Coronary artery (tissue), 2 donors: ENCODE measurements at regions not wholly inside any gene's neighbourhood (a gene's known extent, or its start where the extent isn't known, plus 50 kb on each side); places are given as distances from the start of the nearest gene placed in this dataset.

Experiments
- DNase-seq: peaks from one replicate; pipeline ENCODE4 v3.0.0-alpha.2; 2017; ENCODE audit warnings: low spot score
- H3K27ac ChIP-seq, 2 donors: fragments of 200-600 bp; sonication (generic); one replicate each; pipeline ENCODE4 v1.5.1; 2016 to 2019
- H3K4me3 ChIP-seq: fragments of 200-600 bp; sonication (generic); 2 replicates; pipeline ENCODE4 v1.5.1; 2016; ENCODE audit warnings: mild to moderate bottlenecking, moderate library complexity
- TF ChIP-seq, protein P1 (sequence below): fragments of 200-600 bp; sonication (generic); IDR thresholded peaks from one replicate; pipeline ENCODE4 v1.5.1; 2019; ENCODE audit warnings: antibody characterized with exemption

DNA sequence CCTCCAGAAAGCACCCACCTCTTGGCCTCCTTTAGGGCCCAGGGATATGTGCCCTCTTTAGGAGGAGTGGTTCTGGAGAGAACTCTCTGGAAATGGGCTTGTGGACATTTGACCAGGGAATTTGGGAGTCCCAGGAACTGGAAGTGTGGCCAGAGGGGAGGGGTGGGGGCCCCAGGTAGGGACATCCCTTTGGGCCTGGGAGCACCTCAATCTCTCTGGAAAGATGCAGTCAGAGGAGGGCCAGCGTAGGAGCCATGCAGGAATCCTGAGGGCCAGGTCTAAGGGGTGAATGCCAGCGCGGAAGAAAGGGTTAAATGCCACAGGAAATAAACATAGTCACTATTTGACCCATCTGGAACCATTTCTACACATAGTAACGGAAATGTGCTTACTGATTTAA lies 50.3 kb upstream of the ITGA11 start:
- no peak overlapping the region for H3K27ac ChIP-seq
- H3K4me3 ChIP-seq: no peak overlapping the region
- TF ChIP-seq, protein P1, sequence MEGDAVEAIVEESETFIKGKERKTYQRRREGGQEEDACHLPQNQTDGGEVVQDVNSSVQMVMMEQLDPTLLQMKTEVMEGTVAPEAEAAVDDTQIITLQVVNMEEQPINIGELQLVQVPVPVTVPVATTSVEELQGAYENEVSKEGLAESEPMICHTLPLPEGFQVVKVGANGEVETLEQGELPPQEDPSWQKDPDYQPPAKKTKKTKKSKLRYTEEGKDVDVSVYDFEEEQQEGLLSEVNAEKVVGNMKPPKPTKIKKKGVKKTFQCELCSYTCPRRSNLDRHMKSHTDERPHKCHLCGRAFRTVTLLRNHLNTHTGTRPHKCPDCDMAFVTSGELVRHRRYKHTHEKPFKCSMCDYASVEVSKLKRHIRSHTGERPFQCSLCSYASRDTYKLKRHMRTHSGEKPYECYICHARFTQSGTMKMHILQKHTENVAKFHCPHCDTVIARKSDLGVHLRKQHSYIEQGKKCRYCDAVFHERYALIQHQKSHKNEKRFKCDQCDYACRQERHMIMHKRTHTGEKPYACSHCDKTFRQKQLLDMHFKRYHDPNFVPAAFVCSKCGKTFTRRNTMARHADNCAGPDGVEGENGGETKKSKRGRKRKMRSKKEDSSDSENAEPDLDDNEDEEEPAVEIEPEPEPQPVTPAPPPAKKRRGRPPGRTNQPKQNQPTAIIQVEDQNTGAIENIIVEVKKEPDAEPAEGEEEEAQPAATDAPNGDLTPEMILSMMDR: no peak
- DNase-seq: no peak

DNA sequence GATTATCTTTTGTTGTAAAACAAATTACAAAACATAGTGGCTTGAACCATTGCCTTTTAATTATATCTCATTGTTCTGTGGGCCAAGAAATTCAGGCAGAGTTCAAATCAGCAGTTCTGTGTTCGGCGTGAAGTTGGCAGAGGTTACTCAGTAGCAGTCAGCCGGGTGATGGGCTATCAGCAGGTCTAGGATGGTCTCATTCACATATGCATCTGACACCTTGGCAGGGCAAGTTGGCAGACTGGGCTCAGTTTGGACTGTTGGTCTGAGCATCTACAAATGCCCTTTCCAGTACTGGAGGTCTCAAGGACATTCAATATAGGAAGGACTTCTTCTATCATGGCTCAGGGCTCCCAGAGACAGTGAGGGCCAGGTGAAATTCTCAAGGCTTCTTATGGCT lies 51.2 kb upstream of the ITGA11 start:
- Histone ChIP-seq H3K27ac (no peak overlapping the region), H3K4me3 (no peak overlapping the region)
- TF ChIP-seq, protein P1: no peak
- no peak for DNase-seq

DNA sequence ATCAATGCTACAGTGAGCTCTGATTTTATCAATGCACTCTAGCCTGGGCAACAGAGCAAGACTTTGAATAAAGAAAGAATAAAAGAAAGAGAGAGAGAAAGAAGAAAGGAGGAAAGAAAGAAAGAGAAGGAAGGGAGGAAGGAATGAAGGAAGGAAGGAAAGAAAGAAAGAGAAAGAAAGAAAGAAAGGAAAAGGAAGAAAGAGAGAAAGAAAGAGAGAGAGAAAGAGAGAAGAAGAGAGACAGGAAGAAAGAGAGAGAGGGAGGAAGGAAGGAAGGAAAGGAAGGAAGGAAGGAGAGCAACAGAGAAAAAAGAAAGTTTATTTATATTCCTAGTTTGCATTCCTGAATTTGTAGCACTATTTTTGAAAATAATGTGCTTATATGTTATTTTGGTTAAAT lies 52.3 kb upstream of the ITGA11 start:
- TF ChIP-seq, protein P1: no peak
- no peak overlapping the region for H3K4me3 ChIP-seq
- peak overlapping the region; percentile 62 to 94 for H3K27ac ChIP-seq
- DNase-seq: no peak

DNA sequence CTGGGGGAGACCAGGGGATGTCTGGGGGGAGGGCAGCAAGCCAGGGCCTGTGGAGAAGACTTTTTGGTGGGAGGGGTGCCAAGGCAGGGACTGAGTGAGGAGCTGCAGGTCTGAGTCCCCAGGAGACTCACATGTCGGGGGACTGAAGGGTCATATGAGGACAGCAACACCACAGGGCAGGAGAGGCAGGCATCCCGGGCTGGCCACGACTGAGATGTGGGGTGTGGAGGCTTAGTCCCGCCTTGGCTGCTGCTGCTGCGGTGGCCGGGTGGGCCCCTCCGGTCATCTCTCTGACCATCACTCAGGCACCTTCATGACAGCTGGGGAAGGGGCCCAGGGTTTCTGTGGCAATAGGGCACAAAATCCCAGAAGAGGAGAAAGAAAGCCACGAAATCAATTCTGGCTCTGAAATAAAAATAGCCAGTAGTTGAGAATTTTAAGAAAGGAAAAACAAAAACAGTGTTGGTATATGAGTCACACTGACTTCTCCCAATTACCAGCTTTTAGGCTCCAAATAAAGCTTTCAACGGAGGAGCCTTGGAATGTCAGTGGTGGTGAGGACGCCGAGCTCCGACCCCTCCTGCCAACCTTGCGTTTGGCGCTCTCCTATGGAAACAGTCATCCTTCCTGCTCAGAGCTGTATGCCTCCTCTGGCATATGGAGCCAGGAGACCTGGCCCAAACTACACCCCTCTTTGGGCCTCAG lies 52.9 kb upstream of the ITGA11 start:
- TF ChIP-seq, protein P1: no peak
- Histone ChIP-seq H3K4me3 (peak overlapping the region; percentile 58), H3K27ac (peak overlapping the region; percentile 62 to 94)
- no peak for DNase-seq

DNA sequence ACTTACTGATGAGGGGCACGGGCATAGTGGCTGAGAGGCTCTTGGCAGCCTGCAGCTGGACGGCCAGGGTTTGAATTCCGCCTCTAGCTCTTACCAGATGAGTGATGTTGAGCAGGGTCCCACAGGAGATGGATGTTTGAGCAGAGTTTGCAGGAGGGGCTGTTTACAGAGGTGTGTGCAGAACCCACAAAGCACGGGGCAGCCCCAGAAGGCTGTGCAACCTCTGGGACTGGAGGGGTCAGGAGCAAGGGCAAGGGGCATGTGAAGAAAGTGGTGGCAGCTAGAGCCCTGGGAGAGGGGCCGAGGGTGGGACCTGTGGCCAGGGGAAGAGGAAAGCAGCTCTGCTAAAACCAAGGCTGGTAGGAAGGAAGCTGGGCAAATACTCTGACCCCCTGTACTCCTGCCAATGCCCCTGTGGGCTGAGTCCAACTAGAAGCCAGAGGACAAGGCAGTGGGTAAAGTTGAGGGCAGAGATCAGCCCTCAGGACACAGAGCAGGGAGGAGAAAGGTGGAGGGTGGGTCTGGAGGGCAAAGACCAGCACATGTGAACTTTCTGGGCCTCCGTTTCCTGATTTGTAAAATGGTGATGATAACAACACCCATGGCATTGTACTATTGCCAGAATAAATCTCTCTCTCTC lies 53.9 kb upstream of the ITGA11 start:
- TF ChIP-seq, protein P1: no peak
- no peak for DNase-seq
- Histone ChIP-seq H3K27ac (peak overlapping the region; percentile 62 to 94), H3K4me3 (no peak overlapping the region)

DNA sequence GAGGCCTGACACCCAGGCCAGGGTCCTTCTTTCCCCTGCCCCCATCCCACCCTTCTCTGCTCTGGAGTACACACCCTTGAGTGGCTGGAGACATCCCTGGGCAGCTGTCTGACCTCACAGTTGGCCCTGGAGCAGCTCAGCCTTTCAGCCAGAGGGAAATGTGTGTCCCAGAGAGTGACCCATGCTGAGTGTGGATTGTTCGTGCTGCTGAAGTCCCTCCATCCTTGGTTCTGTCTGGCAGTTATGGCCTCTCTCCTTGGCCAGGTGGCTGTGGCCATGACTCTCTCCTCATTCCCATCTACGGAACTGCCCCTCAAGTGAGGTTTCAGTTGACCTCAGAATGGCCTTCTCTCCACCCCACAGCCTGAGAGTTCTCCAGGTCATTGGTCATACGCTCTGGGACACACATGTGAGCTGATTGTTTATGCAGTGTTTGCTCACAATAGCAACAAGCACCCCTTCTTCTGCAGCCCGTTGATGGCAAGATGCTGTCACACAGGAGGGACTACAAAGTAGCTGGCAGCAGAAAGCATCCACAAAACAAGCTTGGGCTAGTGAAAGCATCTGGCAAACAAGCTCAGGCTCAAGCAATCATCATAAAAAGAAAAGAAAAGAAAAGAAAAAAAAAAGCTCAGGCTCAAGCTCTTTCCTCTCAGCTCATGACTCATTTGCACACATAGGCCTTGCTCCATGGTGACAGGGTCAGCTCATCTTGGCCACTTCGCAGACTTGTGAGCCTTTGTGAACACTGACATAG lies 55.3 kb upstream of the ITGA11 start:
- no peak for DNase-seq
- TF ChIP-seq, protein P1: no peak

More for the DNA sequence above, 55.3 kb upstream of the ITGA11 start:
- H3K27ac ChIP-seq: peak overlapping the region; percentile 42 to 94
- H3K4me3 ChIP-seq: no peak overlapping the region
